K562 (cell line): ENCODE measurements at regions not wholly inside any gene's neighbourhood (a gene's known extent, or its start where the extent isn't known, plus 50 kb on each side); places are given as distances from the start of the nearest gene placed in this dataset.

Experiments used
- CEBPZ ChIP-seq: fragments of 150-350 bp; IDR thresholded peaks from 2 replicates; pipeline ENCODE4 v1.6.1; 2014; ENCODE audit warnings: low read depth, mild to moderate bottlenecking, low read length, borderline replicate concordance
- SIRT6 ChIP-seq: IDR thresholded peaks from one replicate; pipeline ENCODE4 v1.6.1; 2012; ENCODE audit warnings: low read depth, mild to moderate bottlenecking, control low read depth, inconsistent platforms, low read length, moderate library complexity
- ZNF384 ChIP-seq: IDR thresholded peaks from 2 replicates; pipeline ENCODE4 v1.6.1; 2012; ENCODE audit warnings: low read depth, low read length, improper control_type of control experiment
- TF ChIP-seq, protein P1 (sequence below): fragments of 200-800 bp; sonication (Bioruptor generic); IDR thresholded peaks from 2 replicates; pipeline ENCODE4 v1.6.1; 2016; ENCODE audit warnings: missing genetic modification characterization, missing compliant biosample characterization
- TF ChIP-seq, protein P2 (sequence below): fragments of 450-650 bp; formaldehyde crosslinking; IDR thresholded peaks from 2 replicates; pipeline ENCODE4 v1.4.0; 2022; ENCODE audit warnings: missing genetic modification characterization

GRCh38 chr9:108300306-108301287 lies 555.2 kb downstream of the ACTL7B start:
- TF ChIP-seq SIRT6, result no peak
- TF ChIP-seq, protein P1, sequence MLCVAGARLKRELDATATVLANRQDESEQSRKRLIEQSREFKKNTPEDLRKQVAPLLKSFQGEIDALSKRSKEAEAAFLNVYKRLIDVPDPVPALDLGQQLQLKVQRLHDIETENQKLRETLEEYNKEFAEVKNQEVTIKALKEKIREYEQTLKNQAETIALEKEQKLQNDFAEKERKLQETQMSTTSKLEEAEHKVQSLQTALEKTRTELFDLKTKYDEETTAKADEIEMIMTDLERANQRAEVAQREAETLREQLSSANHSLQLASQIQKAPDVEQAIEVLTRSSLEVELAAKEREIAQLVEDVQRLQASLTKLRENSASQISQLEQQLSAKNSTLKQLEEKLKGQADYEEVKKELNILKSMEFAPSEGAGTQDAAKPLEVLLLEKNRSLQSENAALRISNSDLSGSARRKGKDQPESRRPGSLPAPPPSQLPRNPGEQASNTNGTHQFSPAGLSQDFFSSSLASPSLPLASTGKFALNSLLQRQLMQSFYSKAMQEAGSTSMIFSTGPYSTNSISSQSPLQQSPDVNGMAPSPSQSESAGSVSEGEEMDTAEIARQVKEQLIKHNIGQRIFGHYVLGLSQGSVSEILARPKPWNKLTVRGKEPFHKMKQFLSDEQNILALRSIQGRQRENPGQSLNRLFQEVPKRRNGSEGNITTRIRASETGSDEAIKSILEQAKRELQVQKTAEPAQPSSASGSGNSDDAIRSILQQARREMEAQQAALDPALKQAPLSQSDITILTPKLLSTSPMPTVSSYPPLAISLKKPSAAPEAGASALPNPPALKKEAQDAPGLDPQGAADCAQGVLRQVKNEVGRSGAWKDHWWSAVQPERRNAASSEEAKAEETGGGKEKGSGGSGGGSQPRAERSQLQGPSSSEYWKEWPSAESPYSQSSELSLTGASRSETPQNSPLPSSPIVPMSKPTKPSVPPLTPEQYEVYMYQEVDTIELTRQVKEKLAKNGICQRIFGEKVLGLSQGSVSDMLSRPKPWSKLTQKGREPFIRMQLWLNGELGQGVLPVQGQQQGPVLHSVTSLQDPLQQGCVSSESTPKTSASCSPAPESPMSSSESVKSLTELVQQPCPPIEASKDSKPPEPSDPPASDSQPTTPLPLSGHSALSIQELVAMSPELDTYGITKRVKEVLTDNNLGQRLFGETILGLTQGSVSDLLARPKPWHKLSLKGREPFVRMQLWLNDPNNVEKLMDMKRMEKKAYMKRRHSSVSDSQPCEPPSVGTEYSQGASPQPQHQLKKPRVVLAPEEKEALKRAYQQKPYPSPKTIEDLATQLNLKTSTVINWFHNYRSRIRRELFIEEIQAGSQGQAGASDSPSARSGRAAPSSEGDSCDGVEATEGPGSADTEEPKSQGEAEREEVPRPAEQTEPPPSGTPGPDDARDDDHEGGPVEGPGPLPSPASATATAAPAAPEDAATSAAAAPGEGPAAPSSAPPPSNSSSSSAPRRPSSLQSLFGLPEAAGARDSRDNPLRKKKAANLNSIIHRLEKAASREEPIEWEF, result no peak
- TF ChIP-seq, protein P2, sequence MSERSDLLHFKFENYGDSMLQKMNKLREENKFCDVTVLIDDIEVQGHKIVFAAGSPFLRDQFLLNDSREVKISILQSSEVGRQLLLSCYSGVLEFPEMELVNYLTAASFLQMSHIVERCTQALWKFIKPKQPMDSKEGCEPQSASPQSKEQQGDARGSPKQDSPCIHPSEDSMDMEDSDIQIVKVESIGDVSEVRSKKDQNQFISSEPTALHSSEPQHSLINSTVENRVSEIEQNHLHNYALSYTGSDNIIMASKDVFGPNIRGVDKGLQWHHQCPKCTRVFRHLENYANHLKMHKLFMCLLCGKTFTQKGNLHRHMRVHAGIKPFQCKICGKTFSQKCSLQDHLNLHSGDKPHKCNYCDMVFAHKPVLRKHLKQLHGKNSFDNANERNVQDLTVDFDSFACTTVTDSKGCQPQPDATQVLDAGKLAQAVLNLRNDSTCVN (CRISPR knock-in tag), result no peak
- TF ChIP-seq ZNF384, result no peak
- no peak for TF ChIP-seq CEBPZ
